GM19023 (cell line): ENCODE measurements at regions not wholly inside any gene's neighbourhood (a gene's known extent, or its start where the extent isn't known, plus 50 kb on each side); places are given as distances from the start of the nearest gene placed in this dataset.

Experiments
- ATAC-seq: cut with Tn5 transposase; IDR thresholded peaks from one replicate; pipeline ENCODE4 v1.9.1; 2021; ENCODE audit warnings: mild to moderate bottlenecking, moderate library complexity; ENCODE audit not compliant: unreplicated experiment

GRCh38 chr16:63361032-63361624, 1324.9 kb upstream of the CDH8 start:
- ATAC-seq = no peak

- no peak for ATAC-seq
Observed at GRCh38 chr16:63349961-63350360, 1313.7 kb upstream of the CDH8 start.

GRCh38 chr16:63346000-63346399, 1309.8 kb upstream of the CDH8 start:
- ATAC-seq = no peak

- no peak for ATAC-seq
Observed at GRCh38 chr16:63337264-63337663, 1301.0 kb upstream of the CDH8 start.

GRCh38 chr16:63331111-63331510, 1294.9 kb upstream of the CDH8 start:
- no peak for ATAC-seq

GRCh38 chr16:63326736-63327339, 1290.6 kb upstream of the CDH8 start:
- ATAC-seq = no peak

- ATAC-seq = no peak
Observed at GRCh38 chr16:63323722-63324705, 1287.8 kb upstream of the CDH8 start.

GRCh38 chr16:63323055-63323454, 1286.8 kb upstream of the CDH8 start:
- no peak for ATAC-seq

GRCh38 chr16:63315229-63315628, 1279.0 kb upstream of the CDH8 start:
- no peak for ATAC-seq

GRCh38 chr16:63312346-63312745, 1276.1 kb upstream of the CDH8 start:
- no peak for ATAC-seq

GRCh38 chr16:63311313-63311712, 1275.1 kb upstream of the CDH8 start:
- no peak for ATAC-seq

GRCh38 chr16:63302811-63303210, 1266.6 kb upstream of the CDH8 start:
- no peak for ATAC-seq

- no peak for ATAC-seq
Observed at GRCh38 chr16:63301349-63301748, 1265.1 kb upstream of the CDH8 start.

- ATAC-seq = no peak
Observed at GRCh38 chr16:63298993-63299392, 1262.8 kb upstream of the CDH8 start.

GRCh38 chr16:63292036-63292435, 1255.8 kb upstream of the CDH8 start:
- no peak for ATAC-seq

- no peak for ATAC-seq
Observed at GRCh38 chr16:63289834-63290460, 1253.7 kb upstream of the CDH8 start.

GRCh38 chr16:63287401-63287800, 1251.2 kb upstream of the CDH8 start:
- ATAC-seq = no peak

GRCh38 chr16:63283721-63284120, 1247.5 kb upstream of the CDH8 start:
- ATAC-seq = no peak

GRCh38 chr16:63244631-63245030, 1208.4 kb upstream of the CDH8 start:
- no peak for ATAC-seq

- ATAC-seq = no peak
Observed at GRCh38 chr16:63241497-63242028, 1205.3 kb upstream of the CDH8 start.

GRCh38 chr16:63239065-63239570, 1202.9 kb upstream of the CDH8 start:
- ATAC-seq = no peak
